Activated CD4-positive, alpha-beta T cell treated with anti-CD3 and anti-CD28 coated beads, Interleukin-2, amount 50 U/mL, for 4 hours (primary cell): ENCODE measurements at regions not wholly inside any gene's neighbourhood (a gene's known extent, or its start where the extent isn't known, plus 50 kb on each side); places are given as distances from the start of the nearest gene placed in this dataset.
"Not testable (repeated sequence)": the region's sequence is repeated elsewhere in the genome, so short reads cannot be mapped to it uniquely, and the experiment has no call there.

Experiments
- DNase-seq, 2 experiments: peaks; one replicate each; pipeline ENCODE4 v3.0.0-alpha.2; 2020

DNA sequence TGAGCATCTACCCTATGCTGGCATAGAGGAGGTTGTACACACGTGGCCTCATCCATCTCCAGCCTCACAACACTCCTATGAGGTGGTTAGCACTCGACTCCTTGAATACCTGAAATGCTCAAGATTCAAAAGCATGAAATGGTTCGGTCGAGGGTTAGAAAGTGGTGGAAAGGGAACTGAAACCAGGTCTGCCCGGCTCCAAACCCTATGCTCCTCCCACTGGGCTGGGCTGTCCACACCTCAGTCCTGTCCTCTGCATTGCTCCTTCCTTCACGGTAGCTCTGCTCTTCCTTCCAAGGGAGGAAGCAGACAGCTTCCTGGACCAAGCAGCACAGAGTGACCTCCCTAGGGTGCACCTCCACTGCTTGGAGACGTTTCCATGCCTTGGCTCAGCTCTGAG, 565.2 kb upstream of the ID2 start:
- no peak for DNase-seq

DNA sequence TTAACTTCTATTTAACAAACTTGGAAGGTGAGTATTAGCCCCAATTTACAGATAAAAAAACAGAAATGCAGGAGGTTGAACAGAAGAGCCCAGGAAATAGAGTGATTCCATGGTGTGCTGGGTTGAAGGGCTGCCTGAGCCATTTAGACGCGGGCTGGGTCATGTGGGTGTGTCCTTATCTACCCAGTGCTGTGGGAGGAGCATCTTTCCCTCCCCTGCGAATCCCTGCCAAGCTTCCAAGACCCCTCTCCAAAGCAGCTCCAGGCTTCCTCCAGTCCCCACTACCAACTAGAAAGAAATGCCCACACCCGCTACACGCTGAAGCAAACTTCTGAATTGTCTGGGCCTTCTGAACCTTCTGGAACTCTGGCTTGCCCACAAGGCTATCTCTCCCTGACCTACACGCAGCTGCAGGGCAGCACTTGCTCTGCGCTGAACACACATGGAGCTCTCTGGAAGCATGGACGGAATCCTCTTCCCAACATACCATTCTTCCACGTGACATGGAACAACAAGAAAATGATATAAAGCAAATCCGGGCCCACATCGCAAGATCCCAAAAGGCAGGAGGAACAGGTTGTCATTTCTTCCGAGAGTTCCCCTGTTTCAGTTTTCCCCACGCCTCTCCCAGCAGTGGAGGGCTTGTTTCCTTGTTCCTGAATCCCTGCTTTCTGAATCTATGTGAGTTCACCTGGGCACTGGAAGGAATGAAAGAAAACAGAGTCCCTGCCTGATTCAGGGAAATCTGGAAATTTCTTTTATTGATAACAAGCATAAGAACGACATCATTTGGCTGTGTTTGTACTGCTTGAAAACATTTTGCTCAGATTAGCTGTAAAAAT, 562.7 kb upstream of the ID2 start:
- no peak for DNase-seq

DNA sequence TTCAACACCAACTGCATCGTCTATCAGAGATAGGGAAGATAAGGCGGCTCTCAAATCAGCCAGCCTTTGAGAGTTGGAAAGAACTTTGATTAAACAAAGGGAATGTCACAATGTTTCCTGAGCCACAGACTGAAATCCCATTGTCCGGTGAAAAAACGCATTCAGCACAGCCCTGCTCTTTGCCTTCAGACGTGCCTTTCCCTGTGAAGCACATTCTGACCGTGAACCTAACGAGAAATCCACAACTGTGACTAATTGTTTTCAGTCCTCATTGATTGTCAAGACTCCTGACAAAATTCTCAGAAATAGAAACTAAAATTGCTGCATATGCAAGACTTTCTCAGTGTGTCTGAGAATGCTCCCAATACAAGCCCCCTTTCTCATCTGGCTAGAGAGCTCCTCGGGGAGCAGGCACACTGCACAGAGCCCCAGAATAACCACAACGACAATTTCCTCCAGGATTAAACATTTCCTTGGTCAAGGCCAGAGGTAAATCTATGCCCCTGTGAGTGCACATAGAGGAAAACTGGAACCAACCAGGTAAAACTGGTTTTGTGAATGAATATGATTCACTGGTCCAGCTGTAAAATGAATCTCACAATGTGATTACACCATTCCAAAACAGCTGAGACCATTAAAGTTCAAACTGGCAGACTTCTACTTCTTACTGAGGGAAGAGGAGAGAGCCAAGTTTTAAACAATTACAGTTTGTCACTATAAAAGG, 561.9 kb upstream of the ID2 start:
- DNase-seq, result no peak

DNA sequence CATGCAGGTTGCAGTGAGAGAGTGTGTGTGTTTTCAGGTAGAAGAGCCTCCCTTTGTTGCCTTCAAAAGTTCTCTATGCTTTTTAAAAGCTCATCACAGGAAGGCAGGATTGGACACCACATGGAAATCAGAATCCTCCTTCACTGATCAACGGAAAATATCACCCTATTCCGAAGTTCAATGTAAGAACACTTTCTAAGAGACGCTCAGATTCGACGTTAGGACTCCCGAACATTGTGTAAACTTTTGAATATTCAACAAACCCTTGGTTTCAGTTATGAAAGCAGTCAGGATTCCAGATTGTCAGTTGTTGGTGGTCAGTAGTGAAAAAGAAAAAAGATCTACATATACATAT, 561.4 kb upstream of the ID2 start:
- no peak for DNase-seq

DNA sequence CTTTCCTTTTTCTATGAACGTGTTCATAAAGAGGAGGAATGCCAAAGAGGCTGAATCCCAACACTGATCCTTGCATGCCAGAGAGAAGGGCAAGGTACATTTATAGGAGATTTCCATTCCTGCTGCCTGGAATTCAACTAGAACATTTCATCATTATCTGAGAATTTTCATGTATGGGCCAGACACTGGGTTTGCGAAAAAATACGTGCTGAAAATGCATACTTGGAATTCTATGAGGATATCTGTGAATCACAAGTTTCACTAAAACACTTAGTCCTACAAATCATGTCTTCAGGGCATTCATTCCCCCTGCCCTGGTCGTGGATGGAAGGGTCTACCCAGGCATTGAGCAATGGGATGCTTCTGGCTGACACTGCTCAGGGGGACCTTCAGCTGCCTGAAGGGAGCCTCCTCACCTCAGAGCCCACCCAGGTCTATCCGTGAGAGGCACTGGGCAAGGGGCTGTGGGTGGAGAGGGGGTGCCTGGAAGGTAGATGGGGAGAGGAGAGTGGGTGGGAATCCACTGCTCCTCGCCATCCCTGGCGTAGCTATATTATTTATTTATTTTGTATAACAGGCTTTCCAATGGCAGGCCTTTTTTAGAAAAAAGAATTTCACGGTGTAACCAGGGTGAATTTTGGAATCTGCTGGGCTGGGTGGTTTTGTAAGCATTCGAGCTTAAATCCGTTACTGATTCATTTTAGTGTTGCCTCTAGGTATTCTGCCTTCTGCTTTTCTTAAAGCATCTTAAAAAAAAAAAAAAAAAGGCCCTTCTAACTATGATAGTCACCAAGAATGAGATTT, 560.6 kb upstream of the ID2 start:
- no peak for DNase-seq

DNA sequence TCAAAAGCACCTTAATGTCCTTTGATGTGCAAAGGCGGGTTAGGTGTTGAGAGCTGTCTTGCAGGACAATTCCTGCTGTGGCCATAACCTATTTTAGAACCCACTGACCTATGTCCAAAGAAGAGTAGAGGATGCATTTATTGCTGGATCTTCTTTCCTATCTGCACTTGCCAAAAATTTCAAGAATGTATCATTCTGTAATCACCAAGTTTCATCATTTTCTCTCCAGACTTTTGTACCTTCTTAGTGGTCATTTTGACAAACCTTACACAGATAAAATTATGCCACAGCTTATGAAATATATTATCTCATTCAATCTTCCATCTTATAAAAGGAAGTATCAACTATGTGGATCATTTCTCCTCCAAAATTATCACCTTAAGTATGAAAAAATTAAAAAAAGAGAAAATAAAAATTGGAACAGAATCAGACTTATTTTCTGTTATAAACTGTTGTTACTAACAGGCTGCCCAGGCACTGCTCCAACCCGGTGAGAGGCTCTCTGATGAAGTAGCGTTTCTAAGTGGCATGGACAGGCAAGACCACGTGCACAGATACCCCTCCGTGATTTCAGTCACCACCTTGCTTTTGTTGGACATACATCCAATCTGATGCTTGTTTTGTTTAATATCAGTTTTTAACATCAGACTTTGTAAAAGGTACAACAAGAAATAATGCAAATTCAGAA, 559.9 kb upstream of the ID2 start:
- no peak for DNase-seq

DNA sequence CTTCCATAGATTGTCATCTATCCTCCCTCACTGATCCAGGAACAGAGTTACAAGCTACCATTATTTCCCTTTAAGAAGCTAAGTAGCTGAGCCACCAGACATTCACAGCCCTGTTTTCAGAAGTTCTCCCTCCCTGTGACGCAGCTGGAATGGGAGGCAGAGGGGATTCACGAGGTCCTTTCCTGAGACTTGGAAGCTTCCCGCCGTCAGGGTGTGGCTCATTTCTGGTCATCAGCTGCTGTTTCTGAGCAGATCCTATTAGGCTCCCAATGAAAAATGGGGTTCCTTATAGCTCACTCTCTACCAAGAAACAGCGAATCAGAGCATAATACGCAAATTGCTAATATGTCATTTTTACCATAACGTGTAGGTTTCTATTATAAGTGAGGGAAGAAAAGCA, 559.3 kb upstream of the ID2 start:
- no peak for DNase-seq

DNA sequence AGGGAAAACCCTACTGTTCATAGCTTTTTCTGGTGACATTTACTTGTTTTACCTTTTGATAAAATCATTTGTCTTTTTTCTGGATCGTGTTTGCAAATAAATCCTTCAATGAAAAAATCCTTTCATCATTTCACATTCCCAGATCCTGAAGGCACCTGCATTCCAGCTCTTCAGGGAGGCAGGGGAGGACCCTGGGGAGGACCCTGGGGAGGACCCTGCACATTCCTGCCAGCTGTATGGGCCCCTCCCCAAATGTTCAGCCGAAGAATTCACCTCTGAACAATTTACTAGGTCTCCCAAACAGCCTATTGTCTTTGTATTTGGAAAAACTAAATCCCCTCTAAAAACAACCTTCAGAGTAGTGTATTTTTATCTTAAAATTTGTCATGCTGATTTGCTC, 558.4 kb upstream of the ID2 start:
- no peak for DNase-seq

DNA sequence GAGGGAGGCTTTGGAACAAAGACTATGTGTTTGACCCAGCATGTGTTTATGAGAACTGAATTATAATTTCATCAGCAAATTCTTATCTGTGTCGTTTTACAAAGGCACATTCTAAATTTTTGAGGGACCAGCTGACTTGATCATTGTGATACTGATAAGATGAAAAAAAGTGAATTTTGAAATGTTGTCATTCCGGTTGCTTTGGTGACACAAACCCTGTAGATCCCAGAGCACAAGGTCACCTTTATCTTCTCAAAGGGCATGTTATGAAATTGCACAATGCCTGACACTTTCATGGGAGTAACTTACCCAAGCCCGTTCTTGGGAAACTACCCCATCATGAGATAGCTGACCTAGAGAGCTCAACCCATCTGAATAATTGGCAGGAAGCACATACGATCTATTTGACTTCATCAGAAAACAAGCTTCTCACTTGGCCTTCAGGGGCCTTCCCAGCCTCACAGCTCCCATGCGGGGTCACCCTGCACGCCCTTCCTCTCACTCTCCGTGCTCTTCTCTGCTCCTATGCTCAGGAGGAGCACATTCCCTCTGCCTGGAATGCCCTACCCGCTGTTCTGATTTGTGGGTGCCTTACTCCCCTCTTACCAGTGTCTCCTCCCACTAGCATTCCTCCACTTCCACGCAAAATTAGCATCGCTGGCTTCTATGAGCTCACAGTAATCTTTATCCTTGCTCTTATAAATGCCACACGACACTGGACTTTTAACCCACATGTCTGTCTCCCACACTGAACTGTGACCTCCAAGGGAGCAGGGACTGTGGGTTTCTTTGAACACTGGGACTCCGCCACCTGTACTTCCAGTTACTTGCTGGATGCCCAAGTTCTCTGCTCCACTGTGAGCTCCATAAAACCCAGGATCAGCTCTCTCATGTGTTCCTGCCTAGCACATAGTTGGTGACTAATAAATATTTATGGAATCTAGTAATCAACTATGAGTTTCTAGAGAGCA, 555.8 kb upstream of the ID2 start:
- no peak for DNase-seq

DNA sequence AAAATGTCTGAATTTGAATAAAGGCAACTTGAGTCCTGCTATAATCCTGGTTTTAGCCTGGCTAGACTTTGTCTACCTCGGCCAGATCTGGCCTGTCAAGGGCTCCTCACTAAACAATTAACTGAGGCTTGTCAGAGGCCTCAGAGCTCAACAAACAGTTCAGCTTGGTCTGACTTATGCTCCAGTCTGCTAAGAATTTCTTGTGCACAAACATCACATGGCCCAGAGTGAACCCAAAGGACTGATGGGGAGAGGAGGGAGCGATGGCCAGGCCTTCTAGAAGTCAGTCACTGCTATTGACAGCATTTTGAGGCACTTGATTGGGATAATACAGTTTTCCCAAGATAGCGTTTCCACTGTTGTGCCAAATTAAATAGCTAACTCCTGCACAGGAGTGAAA, 555.1 kb upstream of the ID2 start:
- no peak for DNase-seq

DNA sequence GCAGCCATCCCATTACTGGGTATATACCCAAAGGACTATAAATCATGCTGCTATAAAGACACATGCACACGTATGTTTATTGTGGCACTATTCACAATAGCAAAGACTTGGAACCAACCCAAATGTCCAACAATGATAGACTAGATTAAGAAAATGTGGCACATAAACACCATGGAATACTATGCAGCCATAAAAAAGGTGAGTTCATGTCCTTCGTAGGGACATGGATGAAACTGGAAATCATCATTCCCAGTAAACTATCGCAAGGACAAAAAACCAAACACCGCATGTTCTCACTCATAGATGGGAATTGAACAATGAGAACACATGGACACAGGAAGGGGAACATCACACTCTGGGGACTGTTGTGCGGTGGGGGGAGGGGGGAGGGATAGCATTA, 550.4 kb upstream of the ID2 start:
- not testable (repeated sequence) for DNase-seq

DNA sequence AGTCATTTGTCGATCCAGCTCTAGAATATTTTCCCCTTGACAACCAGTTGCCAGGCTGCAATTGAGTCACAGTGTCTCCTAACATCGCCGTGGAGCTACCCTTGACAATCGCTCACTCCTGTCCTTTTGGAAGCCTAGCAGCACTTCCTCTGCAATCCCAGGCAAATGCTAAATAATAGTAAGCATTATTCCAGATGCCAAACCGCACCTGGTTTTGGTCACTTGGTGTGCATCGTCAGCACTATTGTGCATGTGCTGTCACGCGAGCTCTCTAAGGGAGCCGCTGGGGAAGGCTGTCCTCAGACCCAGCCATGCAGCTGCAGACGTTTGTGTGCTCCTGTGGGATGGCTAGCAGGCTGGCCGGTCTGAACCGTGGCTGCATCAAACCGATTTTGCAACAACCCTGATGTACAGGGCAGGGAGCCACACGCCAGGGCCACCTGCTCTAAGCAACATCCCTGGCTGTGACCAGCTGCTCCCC, 549.5 kb upstream of the ID2 start:
- DNase-seq, result no peak

DNA sequence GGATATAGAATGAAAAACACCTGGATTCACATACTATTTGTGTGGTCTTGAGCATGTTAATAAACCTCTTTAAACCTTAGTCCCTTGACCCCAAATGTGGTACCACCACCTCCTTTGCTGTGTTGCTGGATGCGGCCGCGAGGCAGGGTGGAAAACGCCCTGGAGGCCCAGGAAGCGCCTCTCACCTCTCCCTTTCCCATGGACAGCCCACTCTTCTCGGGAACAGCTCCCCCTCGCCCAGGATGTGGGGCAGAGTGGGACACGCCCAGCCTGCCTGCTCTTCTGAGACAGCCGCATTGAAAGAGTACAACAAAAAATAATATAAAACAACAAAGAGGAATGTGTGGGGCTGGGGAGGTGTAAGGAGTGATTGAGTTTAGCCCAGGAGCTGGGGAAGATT, 549.0 kb upstream of the ID2 start:
- DNase-seq, result no peak

DNA sequence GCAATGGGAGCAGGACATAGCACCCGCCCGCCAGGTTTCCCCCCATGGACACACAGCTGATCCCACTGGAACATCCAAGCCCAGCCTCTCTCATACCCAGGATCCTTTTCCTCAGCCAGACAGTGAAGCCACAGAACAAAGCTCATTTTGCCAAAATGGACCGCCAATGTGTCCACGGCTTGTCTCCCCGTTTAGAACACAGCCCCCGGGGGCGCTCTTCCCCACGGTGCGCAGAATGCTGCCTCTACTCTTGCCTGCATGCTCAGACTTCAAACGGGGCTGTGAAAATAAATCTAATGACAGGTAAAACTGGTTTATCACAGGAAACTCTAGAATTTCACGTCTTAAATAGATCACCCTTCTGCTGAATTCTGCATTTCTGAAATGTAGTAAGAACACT, 548.5 kb upstream of the ID2 start:
- no peak for DNase-seq

DNA sequence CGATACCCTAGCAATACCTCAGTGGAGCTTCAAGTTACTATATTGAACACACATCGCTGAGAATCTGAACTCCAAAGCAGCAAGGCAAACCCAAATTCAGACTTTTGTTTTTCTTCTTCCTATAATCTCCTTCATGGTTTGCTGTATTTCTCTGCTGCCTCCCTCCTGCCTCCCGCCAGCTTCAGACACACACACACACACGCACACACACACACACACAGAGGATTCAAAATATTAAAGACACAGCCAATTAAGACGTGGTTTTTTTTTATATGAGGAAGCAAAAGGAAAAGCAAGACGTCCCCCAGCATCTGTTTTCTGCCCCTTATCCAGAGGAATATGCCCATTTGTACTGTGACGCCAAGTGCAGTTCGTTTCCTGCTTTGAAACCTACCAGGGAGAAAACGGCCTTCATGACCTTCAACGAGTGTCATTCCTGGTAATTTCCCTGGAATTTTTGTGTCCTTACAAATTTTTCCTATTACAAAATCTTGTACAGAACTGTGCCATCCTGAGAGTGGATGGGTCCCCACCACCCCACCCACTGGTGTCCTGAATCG, 547.9 kb upstream of the ID2 start:
- no peak for DNase-seq

DNA sequence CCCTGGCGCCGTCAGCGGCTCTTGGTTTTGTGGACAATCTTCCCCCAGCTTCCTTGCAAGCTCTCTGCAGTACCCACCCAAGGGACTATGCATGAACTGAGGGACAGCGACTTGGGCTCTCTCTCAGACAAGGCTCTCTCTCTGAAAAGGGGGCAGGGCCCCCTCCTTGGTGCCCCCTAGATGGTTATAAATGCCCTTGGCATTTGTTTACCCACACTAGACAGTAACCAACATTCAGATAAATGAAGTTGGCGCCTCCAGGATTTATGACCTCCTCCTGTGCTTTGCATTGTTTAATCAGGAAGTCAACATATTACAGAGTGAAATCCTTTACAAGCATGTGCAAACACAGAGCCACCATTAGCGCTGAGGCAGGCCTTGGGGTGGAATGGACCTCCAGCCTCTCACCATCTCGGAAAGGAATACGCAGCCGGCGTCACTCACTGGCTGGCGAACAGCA, 547.4 kb upstream of the ID2 start:
- DNase-seq, result no peak

DNA sequence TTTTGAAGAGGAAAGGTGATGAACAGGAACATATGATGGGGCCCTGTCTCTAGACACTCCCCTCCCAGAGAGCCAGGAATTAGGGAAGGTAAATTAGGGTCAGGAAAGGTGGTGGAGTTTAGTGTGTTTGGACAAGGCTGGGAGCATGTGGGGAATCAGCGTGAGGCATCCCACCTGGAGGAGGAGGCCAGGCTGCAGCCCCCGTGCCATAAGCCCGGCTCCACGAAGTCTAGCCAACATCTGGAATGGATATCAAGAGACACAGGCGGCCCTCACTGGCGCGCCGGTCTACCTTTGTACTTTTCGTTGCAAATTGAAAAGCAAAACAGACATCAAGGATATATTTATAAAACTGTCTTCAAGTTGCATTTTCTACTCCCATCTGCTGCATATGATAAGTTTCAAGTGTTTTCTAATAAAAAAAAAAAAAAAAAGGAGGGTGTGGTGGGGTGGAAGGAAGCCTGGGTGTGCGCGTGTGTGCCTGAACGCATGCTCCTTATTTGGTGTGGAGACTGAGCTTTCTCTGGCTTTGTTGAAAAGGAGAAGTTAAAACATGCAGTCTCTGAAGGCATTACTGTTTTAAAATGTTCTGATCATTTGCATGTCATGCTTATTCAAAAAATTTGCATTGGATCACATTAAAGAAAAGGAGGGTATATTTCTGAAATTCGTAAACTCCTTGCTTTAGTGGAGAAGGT, 546.7 kb upstream of the ID2 start:
- DNase-seq, result no peak

DNA sequence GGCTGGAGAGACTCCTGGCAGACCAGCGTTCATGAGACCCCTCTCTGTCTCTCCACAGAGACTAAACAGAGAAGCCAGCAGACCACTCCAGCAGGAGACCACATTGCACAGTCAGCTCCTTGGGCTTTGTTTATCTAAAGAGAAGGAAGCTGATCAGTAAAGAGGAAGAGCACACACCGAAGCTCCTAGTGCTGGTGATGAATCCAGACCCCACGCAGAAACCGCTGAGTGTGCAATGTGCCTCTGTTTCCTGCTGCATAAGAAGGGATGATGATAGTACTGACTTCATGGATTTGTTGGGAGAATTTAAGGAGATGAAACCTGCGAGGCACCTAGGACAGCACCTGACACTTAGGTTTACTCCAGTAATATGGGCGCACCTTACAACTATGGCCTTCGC, 544.1 kb upstream of the ID2 start:
- DNase-seq, result no peak

DNA sequence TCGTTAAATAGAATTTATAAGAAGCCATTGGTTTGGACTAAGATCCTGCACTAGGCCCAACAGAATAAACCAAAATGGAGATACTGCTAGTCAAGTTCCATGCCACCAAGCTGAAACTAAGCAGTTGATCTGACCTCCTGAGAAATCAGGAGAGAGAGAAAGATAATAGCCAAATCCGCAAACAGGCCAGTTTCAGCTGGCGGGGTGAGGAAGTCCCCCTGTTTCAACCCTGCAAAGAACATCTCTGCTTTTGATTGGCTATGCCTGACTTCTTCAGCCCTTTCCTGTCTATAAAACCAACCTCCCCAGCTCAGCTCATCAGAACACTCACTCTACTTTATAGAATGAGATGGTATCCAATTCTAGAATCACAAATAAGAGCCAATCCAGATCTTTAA, 543.3 kb upstream of the ID2 start:
- DNase-seq, result no peak

DNA sequence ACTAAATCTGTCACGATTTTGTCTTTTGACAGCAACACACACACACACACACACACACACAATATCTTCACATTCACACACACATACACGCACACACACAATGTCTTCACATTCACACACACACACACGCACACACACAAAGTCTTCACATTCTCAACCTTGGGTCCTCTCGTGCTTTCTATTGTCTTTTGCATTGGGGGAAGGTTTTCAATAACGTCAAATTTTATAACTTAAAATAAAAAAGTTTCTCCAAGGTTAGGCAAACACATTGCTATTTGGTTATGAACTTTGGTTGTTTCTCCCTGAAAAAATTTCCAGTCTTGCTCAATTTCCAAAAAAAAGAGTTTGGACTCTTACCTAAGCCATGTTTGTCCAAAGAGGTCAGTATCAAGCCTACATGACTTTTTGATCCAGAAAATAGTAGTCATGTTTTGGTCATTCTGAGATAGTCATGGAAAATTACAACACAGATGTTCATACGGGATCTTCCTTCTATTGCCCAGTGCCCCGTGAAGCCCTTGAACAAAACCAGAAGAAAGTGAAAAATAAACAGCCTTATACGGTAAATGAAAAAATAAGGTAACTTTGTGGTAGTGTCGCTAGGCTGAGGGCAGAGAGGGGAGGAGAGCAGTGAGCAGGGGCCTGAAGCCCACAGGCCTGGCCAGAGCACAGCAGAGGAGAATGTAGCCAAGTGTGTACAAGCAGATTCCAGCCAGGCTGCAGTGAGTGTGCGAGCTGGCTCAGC, 542.8 kb upstream of the ID2 start:
- DNase-seq, result no peak
